GM12878 (cell line): ENCODE measurements at regions not wholly inside any gene's neighbourhood (a gene's known extent, or its start where the extent isn't known, plus 50 kb on each side); places are given as distances from the start of the nearest gene placed in this dataset.

Experiments used
- ATAC-seq: fragments of 200-7000 bp; cut with Tn5 transposase; 3 replicates; pipeline ENCODE4 v1.9.1; 2020; ENCODE audit warnings: mild to moderate bottlenecking, moderate library complexity
- BruUV-seq: library from RNA; stranded (reverse); fragments of 400-500 nt; replicated peaks from 2 replicates; lab custom pipeline; 2021; lab: Mats Ljungman, UMichigan
- CTCF ChIA-PET: fragments of 300-600 bp; sonication (Branson Sonifier 250); formaldehyde crosslinking; extraction: SDS; loops from one replicate; lab custom pipeline; 2021; ENCODE audit warnings: inconsistent platforms; lab: Yijun Ruan, JAX
- POLR2A ChIA-PET: fragments of 350-600 bp; formaldehyde crosslinking; extraction: SDS; loops from one replicate; lab custom pipeline; 2021; ENCODE audit warnings: inconsistent platforms; lab: Charles Lee
- RAD21 ChIA-PET: fragments of 300-600 bp; sonication (Branson Sonifier 250); formaldehyde crosslinking; loops from one replicate; lab custom pipeline; 2023; ENCODE audit warnings: antibody characterized with exemption; ENCODE audit not compliant: unreplicated experiment; lab: Charles Lee
- SMC1A ChIA-PET: fragments of 300-600 bp; sonication (Branson Sonifier 250); formaldehyde crosslinking; loops from one replicate; lab custom pipeline; 2023; ENCODE audit not compliant: unreplicated experiment, uncharacterized antibody; lab: Charles Lee
- DNase-seq: peaks from one replicate; pipeline ENCODE4 v3.0.0-alpha.2; 2011; ENCODE audit warnings: low read depth, low spot score
- FAIRE-seq: peaks from 3 replicates; lab custom pipeline; 2011; peaks lifted over from hg19 to GRCh38; lab: Jason Lieb, UNC
- H2AFZ ChIP-seq: 2 replicates; pipeline ENCODE4 v1.6.0; 2011; ENCODE audit warnings: low read depth, low read length, control low read depth; ENCODE audit not compliant: control insufficient read depth
- H3K27ac ChIP-seq: 2 replicates; pipeline ENCODE4 v1.5.1; 2011; ENCODE audit warnings: control low read depth; ENCODE audit not compliant: control insufficient read depth, insufficient read depth
- H3K27me3 ChIP-seq, 2 experiments: replicated peaks in 1 of 2; 2 replicates each; pipeline versions ENCODE4 v1.6.0 to v1.6.1; 2011; ENCODE audit warnings: low read length in 1 of 2; ENCODE audit not compliant: control insufficient read depth in 2 of 2, insufficient read depth in 2 of 2
- H3K36me3 ChIP-seq, 2 experiments: 2 replicates each; pipeline ENCODE4 v1.5.1; 2011; ENCODE audit warnings: low read length in 1 of 2; ENCODE audit not compliant: control insufficient read depth in 2 of 2, insufficient read depth in 2 of 2
- H3K4me1 ChIP-seq: 2 replicates; pipeline ENCODE4 v1.6.1; 2011; ENCODE audit warnings: mild to moderate bottlenecking, low read length, moderate library complexity, mixed read lengths; ENCODE audit not compliant: control insufficient read depth, insufficient read depth
- H3K4me2 ChIP-seq: 2 replicates; pipeline ENCODE4 v1.6.0; 2011; ENCODE audit warnings: control low read depth; ENCODE audit not compliant: control insufficient read depth, insufficient read depth
- H3K4me3 ChIP-seq: fragments of 200-600 bp; sonication (generic); 2 replicates; pipeline ENCODE4 v1.5.1; 2016
- H3K79me2 ChIP-seq: 2 replicates; pipeline ENCODE4 v1.6.0; 2011; ENCODE audit warnings: low read length; ENCODE audit not compliant: control insufficient read depth, insufficient read depth
- H3K9ac ChIP-seq: 2 replicates; pipeline ENCODE4 v1.8.0; 2011; ENCODE audit warnings: low read length, control low read depth, mixed read lengths; ENCODE audit not compliant: control insufficient read depth, insufficient read depth
- H3K9me3 ChIP-seq: replicated peaks from 3 replicates; pipeline ENCODE4 v1.5.1; 2011; ENCODE audit warnings: mild to moderate bottlenecking, low read length; ENCODE audit not compliant: control insufficient read depth, insufficient read depth
- H4K20me1 ChIP-seq: 2 replicates; pipeline ENCODE4 v1.6.0; 2011; ENCODE audit not compliant: control insufficient read depth, insufficient read depth
- BMI1 ChIP-seq: fragments of 450-650 bp; IDR thresholded peaks from 2 replicates; pipeline ENCODE4 v1.6.1; 2016; ENCODE audit warnings: mild to moderate bottlenecking, moderate library complexity, borderline replicate concordance
- FOS ChIP-seq: IDR thresholded peaks from 3 replicates; pipeline ENCODE4 v1.6.1; 2011; ENCODE audit warnings: borderline replicate concordance; ENCODE audit not compliant: insufficient read length; ENCODE audit errors: extremely low read depth
- HCFC1 ChIP-seq: fragments of 150-350 bp; IDR thresholded peaks from 2 replicates; pipeline ENCODE4 v1.6.1; 2014; ENCODE audit warnings: low read length
- IKZF2 ChIP-seq, 2 experiments: fragments of 450-650 bp; IDR thresholded peaks; 2 replicates each; pipeline ENCODE4 v1.6.1; 2017; ENCODE audit warnings: mild to moderate bottlenecking in 2 of 2, moderate library complexity in 2 of 2
- JUNB ChIP-seq: IDR thresholded peaks from 2 replicates; pipeline ENCODE4 v1.6.1; 2016; ENCODE audit warnings: antibody characterized with exemption, mild to moderate bottlenecking
- JUND ChIP-seq: IDR thresholded peaks from 2 replicates; pipeline ENCODE4 v1.6.1; 2012; ENCODE audit warnings: low read depth, mild to moderate bottlenecking, low read length, improper control_type of control experiment, moderate library complexity
- MTA3 ChIP-seq: IDR thresholded peaks from 2 replicates; pipeline ENCODE4 v1.6.1; 2012; ENCODE audit warnings: low read length, inconsistent platforms, borderline replicate concordance
- WGBS: methylation state at CpG from one replicate; pipeline ENCODE4 v1.1.6; 2016; ENCODE audit warnings: low lambda C conversion rate; ENCODE audit not compliant: insufficient replicate concordance, insufficient coverage; ENCODE audit errors: missing lambda C conversion rate; 5-methylcytosine and 5-hydroxymethylcytosine counted together
- in situ Hi-C: fragments of 300-500 bp; cut with MboI; formaldehyde crosslinking; loops from 9 replicates; pipeline ENCODE4 v1.14.3; 2018; ENCODE audit warnings: mixed read lengths
- intact Hi-C: fragments of 100-400 bp; cut with micrococcal nuclease; formaldehyde crosslinking; loops from one replicate; pipeline ENCODE4 v1.14.2; 2022; ENCODE audit not compliant: unreplicated experiment
- TF ChIP-seq, protein P1 (sequence below): fragments of 150-350 bp; IDR thresholded peaks from 2 replicates; pipeline ENCODE4 v1.6.1; 2014; ENCODE audit warnings: mild to moderate bottlenecking, low read depth, low read length
- TF ChIP-seq, protein P2 (sequence below): IDR thresholded peaks from 2 replicates; pipeline ENCODE4 v1.6.1; 2011; ENCODE audit warnings: mild to moderate bottlenecking, low read depth, low read length, moderate library complexity; ENCODE audit not compliant: insufficient replicate concordance

GRCh38 chr11:104534278-104534677 is 364.0 kb downstream of the CASP12 start:
- no TSS peak for BruUV-seq
- Histone ChIP-seq H3K4me1 (no peaks in the 10 kb centered on the region), H4K20me1 (no peaks in the 10 kb centered on the region), H3K4me2 (no peak overlapping the region), H3K27ac (no peak overlapping the region), H2AFZ (no peak overlapping the region), H3K4me3 (no peak overlapping the region), H3K9ac (no peak overlapping the region), H3K79me2 (no peaks in the 10 kb centered on the region), H3K36me3 (no peaks in the 10 kb centered on the region), H3K9me3 (no peaks in the 10 kb centered on the region), H3K27me3 (no peaks in the 10 kb centered on the region)
- FAIRE-seq: no peak
- ChIA-PET RAD21 (no interaction called here), CTCF (interaction anchor here (0.9 to 1.1 kb wide), 2 partner anchors 10 to 32 kb away, joined by 3 read pairs; no protein-coding TSS in a partner anchor), SMC1A (interaction anchor here (0.9 to 1.1 kb wide), 2 partner anchors 9 to 410 kb away, joined by 3 read pairs; no protein-coding TSS in a partner anchor), POLR2A (no interaction called here)
- intact Hi-C loops: loop anchor here (5.0 kb wide), 1 partner anchor 1328 kb away; no protein-coding TSS in a partner anchor
- in situ Hi-C loops: no loop called here
- no peak for DNase-seq
- ATAC-seq: no peak
- no peak for TF ChIP-seq FOS
- TF ChIP-seq, protein P1, sequence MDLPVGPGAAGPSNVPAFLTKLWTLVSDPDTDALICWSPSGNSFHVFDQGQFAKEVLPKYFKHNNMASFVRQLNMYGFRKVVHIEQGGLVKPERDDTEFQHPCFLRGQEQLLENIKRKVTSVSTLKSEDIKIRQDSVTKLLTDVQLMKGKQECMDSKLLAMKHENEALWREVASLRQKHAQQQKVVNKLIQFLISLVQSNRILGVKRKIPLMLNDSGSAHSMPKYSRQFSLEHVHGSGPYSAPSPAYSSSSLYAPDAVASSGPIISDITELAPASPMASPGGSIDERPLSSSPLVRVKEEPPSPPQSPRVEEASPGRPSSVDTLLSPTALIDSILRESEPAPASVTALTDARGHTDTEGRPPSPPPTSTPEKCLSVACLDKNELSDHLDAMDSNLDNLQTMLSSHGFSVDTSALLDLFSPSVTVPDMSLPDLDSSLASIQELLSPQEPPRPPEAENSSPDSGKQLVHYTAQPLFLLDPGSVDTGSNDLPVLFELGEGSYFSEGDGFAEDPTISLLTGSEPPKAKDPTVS: no peak
- no peak for TF ChIP-seq HCFC1
- no peak for TF ChIP-seq IKZF2 (IDR thresholded peaks at IDR 0.05)
- no peak for TF ChIP-seq MTA3
- no peak for TF ChIP-seq BMI1
- WGBS: 25% methylated on average over 2 of the region's 2 CpGs

DNA sequence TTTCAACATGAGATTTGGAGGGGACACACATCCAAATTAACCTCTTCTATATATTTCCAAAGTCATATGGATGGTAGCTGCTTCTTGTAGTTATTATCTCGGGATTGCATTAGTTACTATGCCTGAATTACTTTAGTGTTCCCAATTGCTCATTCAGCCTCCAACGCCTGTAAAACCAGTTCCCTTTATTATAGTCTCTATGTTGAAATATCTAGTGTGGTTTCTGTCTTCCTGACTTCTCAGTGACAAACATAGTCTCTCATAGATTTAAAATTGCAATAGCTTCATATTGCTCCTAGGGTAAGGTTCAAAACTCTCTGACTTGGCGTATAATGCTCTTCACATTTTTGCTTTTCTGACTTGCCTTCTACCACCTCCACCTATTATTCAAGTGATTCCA is 366.4 kb downstream of the CASP12 start:
- Histone ChIP-seq H3K27me3 (no peaks in the 10 kb centered on the region), H3K79me2 (no peaks in the 10 kb centered on the region), H3K36me3 (no peaks in the 10 kb centered on the region), H4K20me1 (no peaks in the 10 kb centered on the region), H3K4me3 (no peak overlapping the region), H2AFZ (no peak overlapping the region), H3K4me1 (no peaks in the 10 kb centered on the region), H3K9me3 (no peaks in the 10 kb centered on the region), H3K9ac (no peak overlapping the region), H3K4me2 (no peak overlapping the region), H3K27ac (no peak overlapping the region)
- POLR2A ChIA-PET: no interaction called here
- BruUV-seq: no TSS peak
- SMC1A ChIA-PET: no interaction called here
- CTCF ChIA-PET: no interaction called here
- TF ChIP-seq JUND (no peak), JUNB (no peak)
- TF ChIP-seq, protein P2, sequence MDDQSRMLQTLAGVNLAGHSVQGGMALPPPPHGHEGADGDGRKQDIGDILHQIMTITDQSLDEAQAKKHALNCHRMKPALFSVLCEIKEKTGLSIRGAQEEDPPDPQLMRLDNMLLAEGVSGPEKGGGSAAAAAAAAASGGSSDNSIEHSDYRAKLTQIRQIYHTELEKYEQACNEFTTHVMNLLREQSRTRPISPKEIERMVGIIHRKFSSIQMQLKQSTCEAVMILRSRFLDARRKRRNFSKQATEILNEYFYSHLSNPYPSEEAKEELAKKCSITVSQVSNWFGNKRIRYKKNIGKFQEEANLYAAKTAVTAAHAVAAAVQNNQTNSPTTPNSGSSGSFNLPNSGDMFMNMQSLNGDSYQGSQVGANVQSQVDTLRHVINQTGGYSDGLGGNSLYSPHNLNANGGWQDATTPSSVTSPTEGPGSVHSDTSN: no peak
- DNase-seq (no peak), ATAC-seq (no peak), FAIRE-seq (no peak)
- in situ Hi-C loops: no loop called here
- intact Hi-C loops: loop anchor here (5.0 kb wide), 1 partner anchor 1330 kb away; no protein-coding TSS in a partner anchor
- 28% methylated on average over 3 of the region's 3 CpGs for WGBS
- RAD21 ChIA-PET: no interaction called here
